PC-3 (cell line): ENCODE measurements at regions not wholly inside any gene's neighbourhood (a gene's known extent, or its start where the extent isn't known, plus 50 kb on each side); places are given as distances from the start of the nearest gene placed in this dataset.

Experiments used
- ATAC-seq: fragments of 200-7000 bp; cut with Tn5 transposase; 2 replicates; pipeline ENCODE4 v1.9.1; 2020; ENCODE audit warnings: mild to moderate bottlenecking, moderate library complexity
- BruUV-seq: library from RNA; stranded (reverse); fragments of 400-500 nt; replicated peaks from 2 replicates; lab custom pipeline; 2021; lab: Mats Ljungman, UMichigan
- CTCF ChIA-PET: fragments of 300-600 bp; sonication (Branson Sonifier 250); formaldehyde crosslinking; loops from one replicate; lab custom pipeline; 2022; ENCODE audit warnings: antibody characterized with exemption; lab: Charles Lee
- POLR2A ChIA-PET: fragments of 300-600 bp; sonication (Branson Sonifier 250); formaldehyde crosslinking; loops from one replicate; lab custom pipeline; 2022; ENCODE audit warnings: antibody characterized with exemption; ENCODE audit not compliant: unreplicated experiment; lab: Charles Lee
- DNase-seq: peaks from one replicate; pipeline ENCODE4 v3.0.0-alpha.2; 2015
- H2AFZ ChIP-seq: fragments of 300-600 bp; sonication (generic); 2 replicates; pipeline ENCODE4 v1.6.0; 2016; ENCODE audit warnings: antibody characterized with exemption, low read length
- H3F3A ChIP-seq: fragments of 300-600 bp; sonication (generic); one replicate; pipeline ENCODE4 v1.6.0; 2017; ENCODE audit warnings: antibody characterized with exemption, low read length, control low read depth, mild to moderate bottlenecking; ENCODE audit not compliant: unreplicated experiment
- H3K27ac ChIP-seq: fragments of 300-600 bp; sonication (generic); 2 replicates; pipeline ENCODE4 v1.5.1; 2016; ENCODE audit warnings: mild to moderate bottlenecking, low read length
- H3K27me3 ChIP-seq: fragments of 300-600 bp; sonication (generic); 2 replicates; pipeline ENCODE4 v1.6.1; 2016; ENCODE audit warnings: low read length, mixed read lengths
- H3K36me3 ChIP-seq: fragments of 300-600 bp; sonication (generic); 2 replicates; pipeline ENCODE4 v1.6.1; 2016; ENCODE audit warnings: low read depth, mixed run types, low read length, mixed read lengths
- H3K4me1 ChIP-seq: fragments of 300-600 bp; sonication (generic); 2 replicates; pipeline ENCODE4 v1.5.1; 2016; ENCODE audit warnings: low read length; ENCODE audit not compliant: insufficient read depth
- H3K4me2 ChIP-seq: fragments of 300-600 bp; sonication (generic); 2 replicates; pipeline ENCODE4 v1.6.0; 2016; ENCODE audit warnings: low read length
- H3K4me3 ChIP-seq: fragments of 300-600 bp; sonication (generic); 2 replicates; pipeline ENCODE4 v1.5.1; 2016; ENCODE audit warnings: mild to moderate bottlenecking, low read length, mixed read lengths
- H3K79me2 ChIP-seq: fragments of 300-600 bp; sonication (generic); 2 replicates; pipeline ENCODE4 v1.6.1; 2017; ENCODE audit warnings: low read length, mixed read lengths
- H3K9ac ChIP-seq: fragments of 300-600 bp; sonication (generic); 2 replicates; pipeline ENCODE4 v1.6.0; 2016; ENCODE audit warnings: mild to moderate bottlenecking, low read length
- H3K9me2 ChIP-seq: fragments of 300-600 bp; sonication (generic); replicated peaks from 2 replicates; pipeline ENCODE4 v1.6.1; 2016; ENCODE audit warnings: mixed run types, low read length, mixed read lengths
- H3K9me3 ChIP-seq: fragments of 300-600 bp; sonication (generic); 2 replicates; pipeline ENCODE4 v1.6.1; 2016; ENCODE audit warnings: low read length, mixed read lengths
- H4K20me1 ChIP-seq: fragments of 300-600 bp; sonication (generic); 2 replicates; pipeline ENCODE4 v1.6.1; 2016; ENCODE audit warnings: low read length, mixed read lengths
- CTCF ChIP-seq: fragments of 300-600 bp; sonication (generic); conservative IDR thresholded peaks from 2 replicates; pipeline ENCODE4 v1.5.1; 2017; ENCODE audit warnings: antibody characterized with exemption, low read depth, mild to moderate bottlenecking, low read length
- EZH2 ChIP-seq: fragments of 300-600 bp; sonication (generic); IDR thresholded peaks from one replicate; pipeline ENCODE4 v1.6.1; 2017; ENCODE audit warnings: antibody characterized with exemption, mild to moderate bottlenecking, low read length; ENCODE audit not compliant: unreplicated experiment
- EZH2phosphoT487 ChIP-seq: fragments of 300-600 bp; sonication (generic); IDR thresholded peaks from 2 replicates; pipeline ENCODE4 v1.6.1; 2018; ENCODE audit warnings: mild to moderate bottlenecking, antibody characterized with exemption, low read length, borderline replicate concordance
- intact Hi-C: fragments of 100-400 bp; cut with micrococcal nuclease; formaldehyde crosslinking; loops from 2 replicates; pipeline ENCODE4 v1.9.0; 2023

GRCh38 chr14:98913967-98914650 lies 357.9 kb downstream of the BCL11B start:
- intact Hi-C loops = no loop called here
- BruUV-seq = no TSS peak
- no peak overlapping the region for H3K9ac ChIP-seq
- H3K79me2 ChIP-seq = no peaks in the 10 kb centered on the region
- ChIA-PET POLR2A (no interaction called here), CTCF (no interaction called here)
- ATAC-seq = no peak
- H2AFZ ChIP-seq = no peak overlapping the region
- no peaks in the 10 kb centered on the region for H3K36me3 ChIP-seq
- DNase-seq = no peak
- no peaks in the 10 kb centered on the region for H3K9me3 ChIP-seq
- H3K9me2 ChIP-seq = no peaks in the 10 kb centered on the region
- TF ChIP-seq EZH2phosphoT487 (no peak), CTCF (no peak), EZH2 (no peak)
- H3K4me3 ChIP-seq = no peak overlapping the region
- peaks cover 11% of the 10 kb centered on the region; the same call in 1 of the 2 replicates for H3K4me1 ChIP-seq
- no peaks in the 10 kb centered on the region for H3F3A ChIP-seq
- no peaks in the 10 kb centered on the region for H4K20me1 ChIP-seq
- no peaks in the 10 kb centered on the region; the same call in 1 of the 2 replicates for H3K27me3 ChIP-seq
- H3K4me2 ChIP-seq = no peak overlapping the region
- no peak overlapping the region for H3K27ac ChIP-seq

GRCh38 chr14:98914942-98915341 lies 357.1 kb downstream of the BCL11B start:
- no TSS peak for BruUV-seq
- Histone ChIP-seq H3K4me2 (no peak overlapping the region), H3K36me3 (no peaks in the 10 kb centered on the region), H3K4me3 (no peak overlapping the region), H3K79me2 (no peaks in the 10 kb centered on the region), H3K27me3 (no peaks in the 10 kb centered on the region; the same call in 1 of the 2 replicates), H3K9me2 (no peaks in the 10 kb centered on the region), H3K4me1 (peaks cover 3% of the 10 kb centered on the region; the same call in 1 of the 2 replicates), H3K27ac (no peak overlapping the region), H3K9ac (no peak overlapping the region), H3K9me3 (no peaks in the 10 kb centered on the region), H3F3A (no peaks in the 10 kb centered on the region), H2AFZ (no peak overlapping the region), H4K20me1 (no peaks in the 10 kb centered on the region)
- ChIA-PET POLR2A (no interaction called here), CTCF (no interaction called here)
- ATAC-seq (no peak), DNase-seq (no peak)
- intact Hi-C loops = no loop called here
- TF ChIP-seq EZH2 (no peak), CTCF (no peak), EZH2phosphoT487 (no peak)

GRCh38 chr14:98915625-98916024 lies 356.4 kb downstream of the BCL11B start:
- Histone ChIP-seq H3K4me3 (no peak overlapping the region), H3K9ac (no peak overlapping the region), H3K36me3 (no peaks in the 10 kb centered on the region), H3K9me2 (no peaks in the 10 kb centered on the region), H3K27ac (no peak overlapping the region), H2AFZ (no peak overlapping the region), H3K4me2 (no peak overlapping the region), H3F3A (no peaks in the 10 kb centered on the region), H3K9me3 (no peaks in the 10 kb centered on the region), H4K20me1 (no peaks in the 10 kb centered on the region), H3K27me3 (peaks cover 2% of the 10 kb centered on the region; the same call in 1 of the 2 replicates), H3K4me1 (no peaks in the 10 kb centered on the region), H3K79me2 (no peaks in the 10 kb centered on the region)
- POLR2A ChIA-PET = no interaction called here
- intact Hi-C loops = no loop called here
- no peak for ATAC-seq
- no TSS peak for BruUV-seq
- DNase-seq = no peak
- no peak for TF ChIP-seq EZH2phosphoT487
- TF ChIP-seq EZH2 = no peak
- TF ChIP-seq CTCF = no peak
- CTCF ChIA-PET = no interaction called here
